Heart right ventricle (tissue), 16 donors: ENCODE measurements at regions not wholly inside any gene's neighbourhood (a gene's known extent, or its start where the extent isn't known, plus 50 kb on each side); places are given as distances from the start of the nearest gene placed in this dataset.
A peak's percentile ranks its signal among the peaks of the same experiment; 100 is the strongest.
"Not testable (repeated sequence)": the region's sequence is repeated elsewhere in the genome, so short reads cannot be mapped to it uniquely, and the experiment has no call there.

Experiments
- ATAC-seq, 8 donors: fragments of 200-7000 bp; cut with Tn5 transposase; one replicate each; pipeline ENCODE4 v1.9.1; 2020; ENCODE audit warnings: mild to moderate bottlenecking in 8 of 8, moderate library complexity in 8 of 8, moderate number of reproducible peaks in 1 of 8
- DNase-seq, 2 donors: peaks; one replicate each; pipeline ENCODE4 v3.0.0-alpha.2; 2020
- H3K27ac ChIP-seq, 10 donors: fragments of 200-600 bp; sonication (generic) in 2 of 10; one replicate each; pipeline versions ENCODE4 v1.5.0 to v1.8.0; 2020 to 2022; ENCODE audit warnings: mild to moderate bottlenecking in 3 of 10
- H3K27me3 ChIP-seq, 7 donors: fragments of 200-600 bp; one replicate each; pipeline ENCODE4 v1.8.0; 2021 to 2022; ENCODE audit warnings: mild to moderate bottlenecking in 2 of 7
- H3K36me3 ChIP-seq, 9 donors: fragments of 200-600 bp; sonication (generic) in 1 of 9; one replicate each; pipeline versions ENCODE4 v1.5.0 to v1.8.0; 2020 to 2022; ENCODE audit warnings: mild to moderate bottlenecking in 2 of 9
- H3K4me1 ChIP-seq, 9 donors: fragments of 200-600 bp; sonication (generic) in 1 of 9; one replicate each; pipeline versions ENCODE4 v1.5.0 to v1.8.0; 2020 to 2022; ENCODE audit warnings: mild to moderate bottlenecking in 4 of 9
- H3K4me3 ChIP-seq, 10 donors: fragments of 200-600 bp; sonication (generic) in 2 of 10; one replicate each; pipeline versions ENCODE4 v1.5.0 to v1.8.0; 2020 to 2022; ENCODE audit warnings: mild to moderate bottlenecking in 7 of 10, moderate library complexity in 2 of 10
- H3K9me3 ChIP-seq, 11 donors: fragments of 200-600 bp in 10 of 11; sonication (generic) in 2 of 11; one replicate each; pipeline versions ENCODE4 v1.5.0 to v1.8.0; 2013 to 2022; ENCODE audit warnings: mild to moderate bottlenecking in 2 of 11, control low read depth in 1 of 11, moderate library complexity in 1 of 11
- CTCF ChIP-seq, 9 donors: fragments of 200-600 bp; sonication (generic) in 2 of 9; IDR thresholded peaks; one replicate each; pipeline versions ENCODE4 v1.5.0 to v1.8.0; 2021 to 2022; ENCODE audit warnings: antibody characterized with exemption in 9 of 9, mild to moderate bottlenecking in 5 of 9, moderate library complexity in 1 of 9
- WGBS, 2 donors: extraction: QIAGEN DNeasy Blood & Tissue Kit; methylation state at CpG; one replicate each; pipeline ENCODE4 v1.1.7; 2013; ENCODE audit warnings: inconsistent platforms in 1 of 2; 5-methylcytosine and 5-hydroxymethylcytosine counted together
- intact Hi-C, 10 donors: fragments of 100-400 bp; cut with DNase I; formaldehyde crosslinking; loops; one replicate each; pipeline versions ENCODE4 v1.11.1 to v1.14.2; 2022
- donor health status: Arrhythmogenic right ventricular cardiomyopathy.
- donor health status: ischemic (EF 13 %, LVEDD 7.1; RV severe dilation, severe dysfunction).
- donor health status: healthy with polysubstance abuse.
- donor health status: DM: no; HTN: yes; CAD: no.
- donor health status: DM: no; HTN: no; CAD: no.
- donor health status: ischemic (EF 25% LVEDD 6.9; RV normal size, moderate dysfunction).
- donor health status: ischemic (EF 25% LVEDD 5.7; RV mildly dilated, moderate dysfunction).
- donor health status: healthy.
- donor health status: DM: yes; HTN: yes; CAD: no.
- donor health status: Ischemic cardiomyopathy.
- donor health status: ischemic (EF 35%, LVEDD 5.7; RV mildly dilated, moderate dysfunction).
- donor health status: nonischemic (EF 11% LVEDD 7.7; RV severe dilation, severe dysfunction).
- donor health status: DM: yes; HTN: yes; CAD: no.
- donor health status: PGD.
- donor health status: ischemic (EF 29% LVEDD 5.4; RV normal size, mild dysfunction).
- donor health status: nonischemic (EF 23%, LVEDD 6.1; RV moderate dilation, normal function).

GRCh38 chr7:5121256-5121655 lies 68.8 kb upstream of the WIPI2 start:
- ATAC-seq, H3K36me3 ChIP-seq, H3K9me3 ChIP-seq, intact Hi-C loops, DNase-seq, H3K4me3 ChIP-seq, H3K27ac ChIP-seq, H3K4me1 ChIP-seq: not testable (repeated sequence)
- WGBS, 2 donors = 78 to 88% methylated on average over 18 to 25 of the region's 32 CpGs
- H3K27me3 ChIP-seq = peaks cover 0 to 15% (median under 1%) of the 10 kb centered on the region in 7 donors

- H3K36me3 ChIP-seq, H3K27ac ChIP-seq, H3K4me1 ChIP-seq, H3K27me3 ChIP-seq, DNase-seq, ATAC-seq, H3K9me3 ChIP-seq, intact Hi-C loops, H3K4me3 ChIP-seq: not testable (repeated sequence)
- WGBS, 2 donors = 45 to 46% methylated on average over 8 of the region's 8 CpGs
Observed at GRCh38 chr7:5131238-5131637, 58.8 kb upstream of the WIPI2 start.

- no peak for TF ChIP-seq CTCF (IDR thresholded peaks at IDR 0.05)
- no peak for DNase-seq
- H3K4me1 ChIP-seq = no peaks in the 10 kb centered on the region
- H3K27ac ChIP-seq = no peak overlapping the region
- WGBS, 2 donors = 76 to 93% methylated on average over 7 of the region's 7 CpGs
- peaks cover 0 to 14% (median 0%) of the 10 kb centered on the region in 7 donors for H3K27me3 ChIP-seq
- no peaks in the 10 kb centered on the region for H3K9me3 ChIP-seq
- H3K4me3 ChIP-seq = no peak overlapping the region
- H3K36me3 ChIP-seq = no peaks in the 10 kb centered on the region
- ATAC-seq = no peak
- intact Hi-C loops = no loop called here
Observed at GRCh38 chr7:5132539-5132938, 57.5 kb upstream of the WIPI2 start.

- intact Hi-C loops = loop anchor here in 1 of 10 donors (10.0 kb wide), 1 partner anchor 315 kb away; no protein-coding TSS in a partner anchor
- 49 to 50% methylated on average over 7 of the region's 7 CpGs for WGBS, 2 donors
- ATAC-seq = peak in 1 of 8 donors; percentile 27
Observed at GRCh38 chr7:5139998-5140397, 50.0 kb upstream of the WIPI2 start.

More at GRCh38 chr7:5139998-5140397, 50.0 kb upstream of the WIPI2 start:
- Histone ChIP-seq H3K9me3 (no peaks in the 10 kb centered on the region), H3K36me3 (no peaks in the 10 kb centered on the region), H3K27ac (no peak overlapping the region), H3K4me3 (no peak overlapping the region), H3K27me3 (peaks cover 0 to 23% (median 8%) of the 10 kb centered on the region in 7 donors), H3K4me1 (no peaks in the 10 kb centered on the region)
- peak in 8 of 9 donors; percentile 15 to 50 (median 42) for TF ChIP-seq CTCF (IDR thresholded peaks at IDR 0.05)
- DNase-seq = peak in 1 of 2 donors; percentile 12
